NCI-H1105 (cell line): ENCODE measurements at regions not wholly inside any gene's neighbourhood (a gene's known extent, or its start where the extent isn't known, plus 50 kb on each side); places are given as distances from the start of the nearest gene placed in this dataset.
"Not testable (repeated sequence)": the region's sequence is repeated elsewhere in the genome, so short reads cannot be mapped to it uniquely, and the experiment has no call there.

Experiments used
- DNase-seq: peaks from one replicate; lab custom pipeline; 2025; lab: John Stamatoyannopoulos, UW

- DNase-seq: no peak
These were observed 99.2 kb upstream of the ZDHHC17 start for GRCh38 chr12:76664731-76665130.

GRCh38 chr12:76666290-76666835 is 97.6 kb upstream of the ZDHHC17 start:
- peak; percentile 23 for DNase-seq

- no peak for DNase-seq
These were observed 93.9 kb upstream of the ZDHHC17 start for GRCh38 chr12:76669981-76670380.

- DNase-seq: no peak
These were observed 93.1 kb upstream of the ZDHHC17 start for GRCh38 chr12:76670776-76671175.

- no peak for DNase-seq
These were observed 89.1 kb upstream of the ZDHHC17 start for GRCh38 chr12:76674669-76675315.

GRCh38 chr12:76676261-76676660 is 87.7 kb upstream of the ZDHHC17 start:
- not testable (repeated sequence) for DNase-seq

GRCh38 chr12:76678992-76679391 is 84.9 kb upstream of the ZDHHC17 start:
- no peak for DNase-seq

GRCh38 chr12:76679778-76680177 is 84.1 kb upstream of the ZDHHC17 start:
- DNase-seq: no peak

- no peak for DNase-seq
These were observed 83.0 kb upstream of the ZDHHC17 start for GRCh38 chr12:76680940-76681339.

GRCh38 chr12:76685246-76685678 is 78.7 kb upstream of the ZDHHC17 start:
- no peak for DNase-seq

GRCh38 chr12:76687981-76688380 is 75.9 kb upstream of the ZDHHC17 start:
- DNase-seq: no peak

GRCh38 chr12:76688631-76689030 is 75.3 kb upstream of the ZDHHC17 start:
- DNase-seq: no peak

GRCh38 chr12:76690921-76691700 is 72.8 kb upstream of the ZDHHC17 start:
- no peak for DNase-seq

GRCh38 chr12:76692846-76693245 is 71.1 kb upstream of the ZDHHC17 start:
- no peak for DNase-seq

- no peak for DNase-seq
These were observed 69.5 kb upstream of the ZDHHC17 start for GRCh38 chr12:76694369-76694768.

GRCh38 chr12:76696186-76696585 is 67.7 kb upstream of the ZDHHC17 start:
- no peak for DNase-seq

- no peak for DNase-seq
These were observed 66.1 kb upstream of the ZDHHC17 start for GRCh38 chr12:76697849-76698248.

GRCh38 chr12:76698316-76698715 is 65.6 kb upstream of the ZDHHC17 start:
- no peak for DNase-seq

- DNase-seq: no peak
These were observed 64.9 kb upstream of the ZDHHC17 start for GRCh38 chr12:76698966-76699365.

- no peak for DNase-seq
These were observed 62.2 kb upstream of the ZDHHC17 start for GRCh38 chr12:76701690-76702089.

GRCh38 chr12:76702946-76703345 is 61.0 kb upstream of the ZDHHC17 start:
- no peak for DNase-seq

GRCh38 chr12:76704693-76705092 is 59.2 kb upstream of the ZDHHC17 start:
- DNase-seq: no peak

- no peak for DNase-seq
These were observed 57.8 kb upstream of the ZDHHC17 start for GRCh38 chr12:76706101-76706500.
